Spleen (tissue), 11 donors: ENCODE measurements at regions not wholly inside any gene's neighbourhood (a gene's known extent, or its start where the extent isn't known, plus 50 kb on each side); places are given as distances from the start of the nearest gene placed in this dataset.
A peak's percentile ranks its signal among the peaks of the same experiment; 100 is the strongest.

Experiments used
- DNase-seq: peaks from one replicate; pipeline ENCODE4 v3.0.0-alpha.2; 2020
- H3K27ac ChIP-seq, 8 donors: fragments of 200-600 bp; sonication (generic) in 7 of 8; 1 replicate in 4 of 8; 2 replicates in 4 of 8; pipeline versions ENCODE4 v1.5.0 to v1.8.0; 2016 to 2021; ENCODE audit warnings: inconsistent platforms in 4 of 8, mild to moderate bottlenecking in 4 of 8, moderate library complexity in 1 of 8
- H3K27me3 ChIP-seq, 7 donors: fragments of 200-600 bp; sonication (generic) in 6 of 7; replicated peaks in 1 of 7; 1 replicate in 4 of 7; 2 replicates in 3 of 7; pipeline versions ENCODE4 v1.5.0 to v1.8.0; 2016 to 2021; ENCODE audit warnings: inconsistent platforms in 3 of 7, mild to moderate bottlenecking in 1 of 7
- H3K36me3 ChIP-seq, 6 donors: fragments of 200-600 bp; sonication (generic) in 5 of 6; 1 replicate in 4 of 6; 2 replicates in 2 of 6; pipeline versions ENCODE4 v1.5.0 to v1.8.0; 2016 to 2021; ENCODE audit warnings: inconsistent platforms in 2 of 6
- H3K4me1 ChIP-seq, 6 donors: fragments of 200-600 bp; sonication (generic) in 5 of 6; 1 replicate in 3 of 6; 2 replicates in 3 of 6; pipeline versions ENCODE4 v1.5.0 to v1.8.0; 2016 to 2021; ENCODE audit warnings: inconsistent platforms in 3 of 6
- H3K4me3 ChIP-seq, 8 donors: fragments of 200-600 bp; sonication (generic) in 7 of 8; 1 replicate in 4 of 8; 2 replicates in 4 of 8; pipeline versions ENCODE4 v1.5.0 to v1.8.0; 2016 to 2021; ENCODE audit warnings: inconsistent platforms in 4 of 8, mild to moderate bottlenecking in 4 of 8, moderate library complexity in 2 of 8
- H3K9me3 ChIP-seq, 8 donors: fragments of 200-600 bp; sonication (generic) in 7 of 8; 1 replicate in 4 of 8; 2 replicates in 4 of 8; pipeline versions ENCODE4 v1.5.0 to v1.8.0; 2016 to 2021; ENCODE audit warnings: inconsistent platforms in 4 of 8
- POLR2A ChIP-seq, 3 donors: fragments of 450-650 bp; IDR thresholded peaks; one replicate each; pipeline ENCODE4 v1.5.1; 2017; ENCODE audit warnings: antibody characterized with exemption in 3 of 3, mild to moderate bottlenecking in 1 of 3
- POLR2AphosphoS5 ChIP-seq, 3 donors: sonication (generic); formaldehyde crosslinking; IDR thresholded peaks; one replicate each; pipeline ENCODE4 v1.5.1; 2017; ENCODE audit warnings: antibody characterized with exemption in 3 of 3
- WGBS, 5 donors: extraction: QIAGEN DNeasy Blood & Tissue Kit in 3 of 5; methylation state at CpG; one replicate each; pipeline versions ENCODE4 v1.1.5 to v1.1.7; 2013 to 2018; 5-methylcytosine and 5-hydroxymethylcytosine counted together
- intact Hi-C: fragments of 100-400 bp; cut with DNase I; formaldehyde crosslinking; loops from one replicate; pipeline ENCODE4 v1.15.0; 2023; ENCODE audit warnings: low total_unique reads
- TF ChIP-seq, protein P1 (sequence below), 11 experiments: fragments of 200-600 bp in 7 of 11; fragments of 450-650 bp in 4 of 11; sonication (generic) in 4 of 11; IDR thresholded peaks in 8 of 11; conservative IDR thresholded peaks in 3 of 11; 1 replicate in 7 of 11; 2 replicates in 4 of 11; pipeline versions ENCODE4 v1.4.0 to v1.8.0; 2016 to 2021; ENCODE audit warnings: antibody characterized with exemption in 11 of 11, inconsistent platforms in 4 of 11, mild to moderate bottlenecking in 1 of 11
- donor health status: healthy with polysubstance abuse.
- donor health status: DM: no; HTN: no; CAD: no; lungs with moderate emphysema.
- donor health status: DM: no; HTN: no; CAD: no.
- donor health status: Bipolar disorder and iron deficiency.
- donor health status: healthy.
- donor health status: DM: no; HTN: no; CAD: no.
- donor health status: DM: yes; HTN: yes; CAD: no.

DNA sequence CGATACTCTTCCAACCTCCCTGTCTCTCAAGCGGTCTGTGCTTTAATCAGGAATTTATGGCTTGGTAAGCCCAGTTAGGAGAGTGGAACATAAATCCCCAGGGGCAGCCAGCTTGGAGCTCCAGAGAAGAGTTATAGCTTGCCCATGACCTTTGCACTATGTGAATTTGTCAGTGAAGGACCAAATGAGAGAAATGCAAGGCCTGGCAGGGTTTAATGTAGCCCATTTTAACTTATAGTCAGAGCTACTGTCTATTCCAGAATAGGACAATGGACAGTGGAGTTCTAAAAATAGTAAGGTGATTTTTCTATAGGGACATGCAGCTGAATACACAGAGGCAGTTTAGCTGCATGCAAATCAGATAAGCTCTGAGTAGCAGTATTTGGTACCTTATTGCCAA is 142.6 kb upstream of the CAV2 start:
- Histone ChIP-seq H3K4me3 (no peak overlapping the region), H3K27me3 (no peaks in the 10 kb centered on the region), H3K4me1 (peaks cover 0 to 39% (median 9%) of the 10 kb centered on the region in 6 donors), H3K36me3 (no peaks in the 10 kb centered on the region), H3K9me3 (no peaks in the 10 kb centered on the region), H3K27ac (peak overlapping the region in 7 of 8 donors; percentile 13 to 89 (median 76))
- intact Hi-C loops = no loop called here
- DNase-seq = no peak
- WGBS, 5 donors = 84 to 95% (median 92%) methylated on average over 2 of the region's 2 CpGs
- TF ChIP-seq POLR2A (IDR thresholded peaks at IDR 0.05) = no peak
- TF ChIP-seq POLR2AphosphoS5 (IDR thresholded peaks at IDR 0.05) = no peak
- TF ChIP-seq, protein P1, sequence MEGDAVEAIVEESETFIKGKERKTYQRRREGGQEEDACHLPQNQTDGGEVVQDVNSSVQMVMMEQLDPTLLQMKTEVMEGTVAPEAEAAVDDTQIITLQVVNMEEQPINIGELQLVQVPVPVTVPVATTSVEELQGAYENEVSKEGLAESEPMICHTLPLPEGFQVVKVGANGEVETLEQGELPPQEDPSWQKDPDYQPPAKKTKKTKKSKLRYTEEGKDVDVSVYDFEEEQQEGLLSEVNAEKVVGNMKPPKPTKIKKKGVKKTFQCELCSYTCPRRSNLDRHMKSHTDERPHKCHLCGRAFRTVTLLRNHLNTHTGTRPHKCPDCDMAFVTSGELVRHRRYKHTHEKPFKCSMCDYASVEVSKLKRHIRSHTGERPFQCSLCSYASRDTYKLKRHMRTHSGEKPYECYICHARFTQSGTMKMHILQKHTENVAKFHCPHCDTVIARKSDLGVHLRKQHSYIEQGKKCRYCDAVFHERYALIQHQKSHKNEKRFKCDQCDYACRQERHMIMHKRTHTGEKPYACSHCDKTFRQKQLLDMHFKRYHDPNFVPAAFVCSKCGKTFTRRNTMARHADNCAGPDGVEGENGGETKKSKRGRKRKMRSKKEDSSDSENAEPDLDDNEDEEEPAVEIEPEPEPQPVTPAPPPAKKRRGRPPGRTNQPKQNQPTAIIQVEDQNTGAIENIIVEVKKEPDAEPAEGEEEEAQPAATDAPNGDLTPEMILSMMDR (IDR thresholded peaks at IDR 0.05 in 8 of 11, conservative IDR thresholded peaks at IDR 0.05 in 3 of 11) = no peak

DNA sequence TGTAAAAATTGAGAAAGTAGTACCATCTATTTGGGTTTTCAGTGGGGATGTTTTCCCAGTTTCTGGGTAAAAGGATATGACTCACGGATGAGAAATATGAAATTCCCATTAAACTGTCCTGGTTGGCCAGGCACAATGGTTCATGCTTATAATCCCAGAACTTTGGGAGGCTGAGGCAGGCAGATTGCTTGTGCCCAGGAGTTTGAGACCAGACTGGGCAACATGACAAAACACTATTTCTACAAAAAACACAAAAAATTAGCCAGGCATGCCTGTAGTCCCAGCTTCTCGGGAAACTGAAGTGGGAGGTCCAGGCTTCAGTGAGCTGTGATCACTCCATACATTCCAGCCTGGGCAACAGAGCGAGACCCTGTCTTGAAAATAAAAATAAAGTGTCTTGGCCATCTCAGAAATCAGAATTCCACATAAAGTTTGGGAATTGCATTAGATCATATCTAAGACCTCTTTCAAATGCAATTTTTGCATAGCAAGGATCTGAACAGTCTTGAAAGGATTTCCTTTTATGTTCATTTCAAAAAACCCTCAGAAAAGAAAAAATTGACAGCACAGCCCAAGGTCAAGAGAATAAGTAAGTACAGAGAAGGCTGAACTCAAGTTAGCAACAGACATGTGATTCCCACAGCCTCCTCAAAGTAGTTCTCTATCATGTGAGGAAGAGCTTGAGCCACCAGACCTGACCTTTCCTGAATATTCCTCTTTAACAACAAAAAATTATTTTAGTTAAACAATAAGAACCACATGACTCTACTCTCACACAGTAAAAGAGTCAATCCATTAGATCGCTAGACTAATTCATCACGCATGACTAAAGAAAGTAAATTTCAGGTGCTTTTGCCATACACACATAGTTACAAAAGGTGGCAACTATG is 141.5 kb upstream of the CAV2 start:
- Histone ChIP-seq H3K27me3 (no peaks in the 10 kb centered on the region), H3K36me3 (no peaks in the 10 kb centered on the region), H3K4me3 (no peak overlapping the region), H3K27ac (peak overlapping the region in 7 of 8 donors; percentile 3 to 89 (median 33)), H3K4me1 (peaks cover 0 to 39% (median 9%) of the 10 kb centered on the region in 6 donors), H3K9me3 (no peaks in the 10 kb centered on the region)
- intact Hi-C loops = no loop called here
- WGBS, 5 donors = 82 to 88% (median 86%) methylated on average over 5 of the region's 5 CpGs
- TF ChIP-seq POLR2AphosphoS5 (IDR thresholded peaks at IDR 0.05) (no peak), POLR2A (IDR thresholded peaks at IDR 0.05) (no peak)
- TF ChIP-seq, protein P1 (IDR thresholded peaks at IDR 0.05 in 8 of 11, conservative IDR thresholded peaks at IDR 0.05 in 3 of 11) = no peak
- no peak for DNase-seq

DNA sequence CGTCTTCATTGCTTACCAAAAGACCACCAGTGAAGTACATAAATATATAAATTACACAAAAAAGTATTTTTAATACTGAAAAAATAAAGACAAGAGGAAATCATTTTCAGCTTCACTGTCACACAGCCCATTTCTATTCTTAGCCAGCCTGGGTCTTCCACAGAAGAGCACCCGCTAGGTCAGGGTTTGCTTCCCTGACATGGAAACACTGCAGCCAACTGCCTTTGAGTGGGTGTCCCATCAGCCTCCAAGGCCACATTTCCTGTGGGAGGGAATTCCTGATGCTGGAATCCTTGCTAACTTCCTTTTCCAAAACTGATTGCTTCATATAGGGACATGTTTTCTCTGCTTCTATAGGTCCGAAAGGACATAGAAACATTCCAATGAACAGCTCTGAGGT is 137.8 kb upstream of the CAV2 start:
- no peak for DNase-seq
- no peaks in the 10 kb centered on the region for H3K27me3 ChIP-seq
- H3K9me3 ChIP-seq = no peaks in the 10 kb centered on the region
- H3K4me1 ChIP-seq = peaks cover 0 to 9% (median 1%) of the 10 kb centered on the region in 6 donors
- H3K27ac ChIP-seq = peak overlapping the region; percentile 8 to 77 (median 64)
- H3K4me3 ChIP-seq = no peak overlapping the region
- intact Hi-C loops = no loop called here
- peak in 1 of 3 donors; percentile 42 for TF ChIP-seq POLR2AphosphoS5 (IDR thresholded peaks at IDR 0.05)
- no peak for TF ChIP-seq POLR2A (IDR thresholded peaks at IDR 0.05)
- no peaks in the 10 kb centered on the region for H3K36me3 ChIP-seq
- 73 to 85% (median 78%) methylated on average over 3 of the region's 3 CpGs for WGBS, 5 donors

DNA sequence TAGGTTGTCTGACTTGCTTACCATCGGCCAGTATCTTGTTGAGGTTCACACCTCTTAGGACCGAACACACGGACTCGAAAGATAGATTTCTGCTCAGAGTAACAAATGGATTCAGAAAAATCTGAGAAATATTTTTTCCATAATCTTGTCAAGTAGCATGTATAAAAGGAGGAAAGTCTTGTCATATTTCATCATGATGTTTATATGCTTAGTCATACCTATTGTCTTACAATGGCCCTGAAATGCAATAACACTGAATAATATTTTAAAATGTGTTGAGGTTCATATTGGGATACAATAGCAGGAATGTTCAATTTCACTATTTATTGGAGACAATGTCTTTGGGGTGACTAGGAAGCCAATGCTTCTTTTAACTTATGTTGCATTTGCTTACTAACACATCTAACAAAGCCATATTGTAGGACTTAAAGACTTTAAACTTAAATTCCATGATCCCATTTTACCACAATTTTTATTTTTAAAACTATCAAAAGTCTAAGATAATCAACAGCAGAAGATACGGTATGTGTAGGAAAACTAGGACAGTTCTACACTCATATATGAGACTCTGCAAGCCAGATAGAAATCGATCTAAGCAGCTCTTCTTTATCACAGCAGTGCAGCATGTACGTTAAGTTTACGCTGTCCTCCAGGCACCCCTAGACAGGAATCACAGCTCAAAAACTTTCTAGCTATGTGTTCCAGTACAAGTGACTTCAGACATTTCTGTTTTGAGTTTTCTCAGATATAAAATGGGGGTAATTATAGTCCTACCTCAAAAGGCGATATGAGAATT is 135.7 kb upstream of the CAV2 start:
- no peaks in the 10 kb centered on the region for H3K4me1 ChIP-seq
- no peaks in the 10 kb centered on the region for H3K9me3 ChIP-seq
- no peaks in the 10 kb centered on the region for H3K27me3 ChIP-seq
- H3K27ac ChIP-seq = peak overlapping the region in 1 of 8 donors; percentile 8
- H3K36me3 ChIP-seq = no peaks in the 10 kb centered on the region
- no peak for DNase-seq
- intact Hi-C loops = no loop called here
- TF ChIP-seq POLR2AphosphoS5 (IDR thresholded peaks at IDR 0.05) (no peak), POLR2A (IDR thresholded peaks at IDR 0.05) (no peak)
- TF ChIP-seq, protein P1 (IDR thresholded peaks at IDR 0.05 in 8 of 11, conservative IDR thresholded peaks at IDR 0.05 in 3 of 11) = no peak
- 93 to 96% (median 94%) methylated on average over 9 of the region's 9 CpGs for WGBS, 5 donors
- H3K4me3 ChIP-seq = no peak overlapping the region
